Activated CD8-positive, alpha-beta memory T cell treated with anti-CD3 and anti-CD28 coated beads, Interleukin-2, amount 50 U/mL, for 24 hours (primary cell): ENCODE measurements at regions not wholly inside any gene's neighbourhood (a gene's known extent, or its start where the extent isn't known, plus 50 kb on each side); places are given as distances from the start of the nearest gene placed in this dataset.
"Not testable (repeated sequence)": the region's sequence is repeated elsewhere in the genome, so short reads cannot be mapped to it uniquely, and the experiment has no call there.

Source experiments
- DNase-seq: peaks from one replicate; pipeline ENCODE4 v3.0.0-alpha.2; 2020; ENCODE audit errors: extremely low read depth

- DNase-seq, result no peak
These were observed 902.6 kb downstream of the C4orf33 start for GRCh38 chr4:129998436-129999150.

GRCh38 chr4:129999156-129999555 lies 903.2 kb downstream of the C4orf33 start:
- no peak for DNase-seq

- no peak for DNase-seq
These were observed 912.5 kb downstream of the C4orf33 start for GRCh38 chr4:130008461-130008860.

DNA sequence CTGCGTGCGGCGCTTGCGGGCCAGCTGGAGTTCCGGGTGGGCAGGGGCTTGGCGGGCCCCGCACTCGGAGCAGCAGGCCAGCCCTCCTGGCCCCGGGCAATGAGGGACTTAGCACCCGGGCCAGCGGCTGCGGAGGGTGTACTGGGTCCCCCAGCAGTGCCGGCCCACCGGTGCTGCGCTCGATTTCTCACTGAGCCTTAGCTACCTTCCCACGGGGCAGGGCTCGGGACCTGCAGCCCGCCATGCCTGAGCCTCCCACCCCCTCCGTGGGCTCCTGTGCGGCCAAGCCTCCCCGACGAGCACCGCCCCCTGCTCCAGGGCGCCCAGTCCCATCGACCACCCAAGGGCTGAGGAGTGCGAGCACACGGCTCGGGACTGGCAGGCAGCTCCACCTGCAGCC lies 916.9 kb downstream of the C4orf33 start:
- not testable (repeated sequence) for DNase-seq

- DNase-seq, result no peak
These were observed 925.8 kb downstream of the C4orf33 start for GRCh38 chr4:130021706-130022105.

- DNase-seq, result no peak
These were observed 927.1 kb downstream of the C4orf33 start for GRCh38 chr4:130023088-130023487.

- no peak for DNase-seq
These were observed 929.7 kb downstream of the C4orf33 start for GRCh38 chr4:130025701-130026100.

DNA sequence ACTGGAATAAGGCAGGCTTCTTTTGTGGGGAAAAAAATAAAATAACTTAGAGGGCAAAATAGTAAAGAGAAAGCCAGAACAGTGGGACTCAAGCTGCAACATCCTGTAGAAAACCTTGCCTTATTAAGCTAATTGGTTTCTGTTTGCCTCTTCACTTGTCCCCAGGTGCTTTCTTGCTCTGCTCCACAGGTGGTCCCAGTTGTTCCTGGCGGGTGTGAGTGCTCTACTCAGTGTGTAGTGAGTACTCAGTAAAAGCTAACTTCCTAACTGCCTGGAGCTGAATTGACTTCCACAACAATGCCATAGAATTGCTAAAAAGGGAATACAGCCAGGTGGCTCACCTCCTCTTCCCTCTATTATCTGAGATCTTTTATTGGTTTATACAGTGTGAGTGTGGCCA lies 930.2 kb downstream of the C4orf33 start:
- no peak for DNase-seq

DNA sequence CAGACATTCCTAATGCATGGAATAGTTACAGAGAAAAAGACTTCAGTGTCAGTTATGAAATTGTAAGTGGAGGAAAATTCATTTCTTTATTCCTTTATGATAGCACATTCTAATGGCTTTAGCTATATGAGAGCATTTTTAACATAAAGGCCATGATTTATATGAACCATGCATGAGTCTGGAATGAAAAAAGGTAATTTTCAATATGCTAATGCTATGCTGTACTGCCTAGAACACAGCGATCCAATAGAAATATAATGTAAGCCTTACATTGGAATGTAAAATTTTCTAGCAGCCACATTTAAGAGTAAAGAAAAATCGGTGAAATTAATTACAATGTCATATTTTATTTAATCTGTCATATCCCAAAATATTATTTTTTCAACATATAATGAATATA lies 932.0 kb downstream of the C4orf33 start:
- no peak for DNase-seq

DNA sequence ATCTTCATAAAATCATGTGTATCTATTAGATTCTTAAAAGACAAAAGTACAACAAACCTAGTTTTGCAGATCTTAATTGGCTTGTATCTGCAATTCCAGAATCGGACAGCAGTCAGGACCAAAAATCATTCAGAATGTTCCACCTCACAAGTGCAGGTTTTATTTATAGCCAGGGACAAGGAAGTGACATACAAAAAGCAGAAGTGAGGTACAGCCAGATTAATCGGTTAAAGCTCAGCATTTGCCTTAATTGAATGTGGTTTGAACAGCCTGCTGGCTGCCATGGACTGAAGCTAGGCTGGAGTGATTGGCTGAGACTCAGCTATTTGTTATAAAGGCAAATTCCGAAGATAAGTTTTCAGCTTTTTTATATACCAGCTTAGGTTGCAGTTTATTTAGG lies 932.6 kb downstream of the C4orf33 start:
- DNase-seq, result no peak

DNA sequence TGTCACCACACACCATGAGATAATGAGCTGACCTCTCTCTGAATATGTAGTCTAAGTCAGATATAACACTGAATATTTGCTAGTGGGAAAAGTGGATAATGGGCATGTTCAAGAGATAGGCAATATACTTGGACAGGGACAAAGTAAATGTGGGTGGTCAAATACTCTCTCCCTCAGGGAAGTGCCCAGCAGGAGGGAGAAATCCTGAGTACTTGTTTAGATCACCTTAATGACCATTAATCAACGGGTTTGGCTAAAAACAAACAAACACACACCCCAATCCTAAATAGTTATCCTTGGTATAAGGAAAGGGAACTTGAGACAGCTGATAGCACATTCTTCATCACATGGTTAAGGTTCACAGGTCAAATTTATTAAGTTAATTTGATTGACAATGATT lies 933.5 kb downstream of the C4orf33 start:
- DNase-seq, result no peak

GRCh38 chr4:130031858-130032257 lies 935.9 kb downstream of the C4orf33 start:
- DNase-seq, result no peak

- not testable (repeated sequence) for DNase-seq
These were observed 937.7 kb downstream of the C4orf33 start for GRCh38 chr4:130033657-130034056.

DNA sequence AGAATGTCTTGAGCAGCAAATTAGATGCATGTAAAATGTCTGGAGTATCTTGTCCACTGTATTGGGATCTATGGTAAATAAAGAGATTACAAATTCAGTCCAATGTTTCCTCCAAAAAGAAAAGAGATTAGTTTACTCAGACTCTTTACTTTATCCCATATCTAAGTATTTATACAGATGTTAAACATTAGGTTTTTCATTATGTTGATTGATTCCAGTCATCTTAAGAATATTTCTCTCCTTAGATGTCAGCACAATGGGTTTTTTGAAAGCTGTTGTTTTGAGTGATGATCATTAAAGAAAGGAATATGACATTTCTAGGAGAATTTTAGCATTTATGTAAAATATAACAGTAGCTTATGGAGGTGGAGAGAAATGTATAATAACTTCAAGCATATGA lies 938.9 kb downstream of the C4orf33 start:
- no peak for DNase-seq

- DNase-seq, result no peak
These were observed 939.4 kb downstream of the C4orf33 start for GRCh38 chr4:130035391-130035790.

- DNase-seq, result not testable (repeated sequence)
These were observed 941.9 kb downstream of the C4orf33 start for GRCh38 chr4:130037866-130038265.

DNA sequence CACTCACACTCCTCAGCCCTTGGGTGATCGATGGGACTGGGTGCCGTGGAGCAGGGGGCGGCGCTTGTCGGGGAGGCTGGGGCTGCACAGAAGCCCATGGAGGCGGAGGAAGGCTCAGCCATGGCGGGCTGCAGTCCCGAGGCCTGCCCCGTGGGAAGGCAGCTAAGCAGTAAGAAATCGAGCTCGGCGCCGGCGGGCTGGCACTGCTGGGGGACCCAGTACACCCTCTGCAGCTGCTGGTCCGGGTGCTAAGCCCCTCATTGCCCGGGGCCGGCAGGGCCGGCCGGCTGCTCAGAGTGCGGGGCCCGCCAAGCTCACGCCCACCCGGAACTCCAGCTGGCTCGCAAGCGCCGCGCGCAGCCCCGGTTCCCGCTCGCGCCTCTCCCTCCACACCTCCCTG lies 942.6 kb downstream of the C4orf33 start:
- not testable (repeated sequence) for DNase-seq

DNA sequence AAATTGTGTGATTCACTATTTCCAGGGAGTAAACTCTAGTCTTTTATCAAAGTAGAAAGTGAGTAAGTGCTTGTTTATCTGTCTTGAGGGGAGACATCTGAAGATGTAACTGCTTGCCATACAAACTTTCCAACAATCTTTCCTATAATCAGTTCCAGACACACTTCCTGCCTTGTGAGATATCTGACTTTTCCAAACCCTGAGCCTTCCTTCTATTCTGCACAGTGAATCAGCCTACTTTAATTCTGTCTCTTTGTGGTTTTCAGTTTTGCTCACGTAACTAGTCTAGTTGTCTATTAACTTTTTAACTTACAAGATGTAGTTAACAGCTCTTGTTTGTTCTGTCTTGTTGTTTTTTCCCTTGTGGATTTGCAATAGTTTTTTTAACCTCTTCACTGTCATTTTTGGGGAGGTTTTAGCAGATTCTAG lies 947.8 kb downstream of the C4orf33 start:
- DNase-seq, result no peak

DNA sequence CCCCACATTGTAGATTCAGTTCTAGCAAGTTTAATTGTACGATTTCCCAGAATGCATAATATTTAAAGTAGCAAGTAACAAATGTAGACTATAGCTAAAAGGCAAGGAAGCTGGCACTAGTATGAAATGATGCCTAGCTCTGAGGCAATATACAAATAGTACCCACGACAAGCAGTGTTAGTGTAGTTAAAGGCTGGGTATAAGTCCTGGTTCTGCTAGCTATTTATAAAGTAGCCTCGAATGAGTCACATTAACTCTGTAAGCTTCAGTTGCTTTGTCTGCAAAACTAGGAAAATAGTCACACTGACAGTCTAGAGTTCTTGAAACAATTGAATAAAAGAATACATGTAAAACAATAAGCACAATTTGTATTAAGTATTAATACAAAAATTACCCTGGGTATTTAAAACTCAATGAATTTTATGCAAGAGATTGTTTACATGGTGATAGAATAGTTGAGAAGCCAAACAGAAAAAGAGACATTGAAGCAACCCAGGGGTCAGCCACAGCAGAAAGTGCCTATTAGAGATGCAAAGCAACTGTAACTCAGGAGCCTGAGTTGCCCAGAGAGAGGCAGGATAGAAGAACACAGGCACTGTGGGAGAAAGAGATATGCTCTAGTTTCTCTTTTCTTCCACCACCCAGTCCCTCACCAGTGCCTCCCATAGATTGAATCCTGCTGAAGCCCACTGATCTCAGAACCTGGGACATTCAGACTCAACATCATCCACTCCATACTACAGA lies 949.0 kb downstream of the C4orf33 start:
- DNase-seq, result no peak

DNA sequence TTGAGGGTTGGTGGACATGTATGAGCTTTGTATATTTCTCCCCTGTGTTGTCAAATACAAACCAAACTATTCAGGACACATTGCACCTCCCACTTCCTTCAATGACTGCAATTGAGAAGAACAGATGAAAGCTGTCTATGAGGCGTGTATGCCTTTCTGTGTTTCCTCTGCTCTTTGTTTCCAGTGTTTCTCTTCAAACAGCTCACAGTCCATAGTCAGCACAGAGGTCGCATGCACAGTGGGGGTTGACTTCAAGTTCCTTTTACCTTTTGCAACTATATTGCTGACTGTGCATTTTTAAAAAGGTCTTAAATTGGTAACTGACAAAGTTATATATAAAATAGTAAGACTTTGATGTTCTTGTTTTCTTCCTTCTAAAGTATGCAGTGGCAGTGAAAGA lies 957.8 kb downstream of the C4orf33 start:
- no peak for DNase-seq

GRCh38 chr4:130054908-130055307 lies 959.0 kb downstream of the C4orf33 start:
- no peak for DNase-seq

DNA sequence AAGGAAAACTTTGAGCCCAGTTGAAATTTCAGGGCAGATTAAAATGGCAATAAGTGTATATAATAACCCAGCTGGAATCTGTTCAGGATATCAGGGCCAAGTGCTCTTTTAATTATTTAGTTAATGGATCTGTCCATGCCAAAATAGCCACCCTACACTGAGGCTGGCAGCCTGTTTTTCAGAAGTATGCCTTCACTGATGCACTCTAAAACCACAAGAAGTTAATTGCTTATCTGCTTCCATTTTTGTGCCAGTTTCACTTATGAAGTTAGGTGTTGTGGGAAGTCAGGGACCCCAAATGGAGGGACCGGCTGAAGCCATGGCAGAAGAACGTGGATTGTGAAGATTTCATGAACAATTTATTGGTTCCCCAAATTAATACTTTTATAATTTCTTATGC lies 960.3 kb downstream of the C4orf33 start:
- no peak for DNase-seq

DNA sequence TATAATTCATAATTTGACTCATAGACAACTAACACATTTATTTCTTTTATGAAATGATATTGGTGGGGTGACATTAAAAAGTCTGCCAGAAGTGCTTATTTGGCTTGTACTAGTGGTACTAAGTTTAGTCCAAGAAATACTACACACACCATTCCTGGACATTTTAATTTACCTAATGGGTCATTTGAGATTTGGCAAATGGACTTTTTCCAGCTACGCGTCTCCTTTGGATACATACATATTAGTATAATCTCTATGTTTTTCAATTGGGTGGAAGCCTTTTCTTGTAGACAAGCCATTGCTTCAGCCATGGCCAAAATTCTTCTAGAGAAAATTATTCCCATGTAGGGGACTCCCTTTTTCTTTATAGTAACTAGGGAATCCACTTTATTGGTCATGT lies 968.5 kb downstream of the C4orf33 start:
- DNase-seq, result no peak
